ENCODE measurements at regions not wholly inside any gene's neighbourhood (a gene's known extent, or its start where the extent isn't known, plus 50 kb on each side); places are given as distances from the start of the nearest gene placed in this dataset.

DNA sequence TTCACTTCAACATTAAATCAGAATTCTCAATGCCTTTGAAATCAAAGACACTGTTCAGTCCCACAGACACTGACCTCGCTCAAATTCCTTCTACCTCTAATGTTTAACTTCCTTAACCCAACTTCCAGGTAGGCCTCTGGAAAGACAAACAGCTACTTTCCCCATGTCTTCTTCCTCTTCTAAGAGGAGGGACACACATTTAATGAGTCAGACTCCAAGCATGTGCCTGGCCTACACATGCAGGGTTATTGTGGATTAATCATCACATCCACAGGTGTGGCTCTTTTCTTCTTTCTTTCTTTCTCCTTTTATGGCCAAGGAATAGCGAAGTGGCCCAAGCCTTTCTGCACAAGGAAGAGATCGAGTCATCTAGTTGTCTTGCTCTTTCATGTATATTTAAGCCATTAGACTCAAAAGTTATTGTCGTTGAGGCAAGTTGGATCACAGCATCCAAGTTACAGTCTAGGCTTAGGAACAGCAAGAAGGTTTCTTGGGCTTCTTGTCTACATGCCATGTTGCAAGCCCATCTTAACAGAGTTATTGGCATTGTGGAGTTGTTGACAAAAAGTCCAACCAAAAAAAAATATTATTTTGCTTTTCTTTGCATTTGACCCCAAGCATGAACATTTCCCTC lies 387.8 kb downstream of the IRS1 start:
- TF ChIP-seq EZH2 (IDR thresholded peaks at IDR 0.05; ENCODE audit: borderline replicate concordance) (no peak), CTCF (IDR thresholded peaks at IDR 0.05; ENCODE audit: poor library complexity) (no peak), EZH2phosphoT487 (IDR thresholded peaks at IDR 0.05; ENCODE audit: low read depth, severe bottlenecking, unreplicated experiment) (no peak)

All from hepatocyte (in vitro differentiated cells).